ENCODE measurements at regions not wholly inside any gene's neighbourhood (a gene's known extent, or its start where the extent isn't known, plus 50 kb on each side); places are given as distances from the start of the nearest gene placed in this dataset.
"Not testable (repeated sequence)": the region's sequence is repeated elsewhere in the genome, so short reads cannot be mapped to it uniquely, and the experiment has no call there.

- H3K9ac ChIP-seq (ENCODE audit: low read length) = no peak overlapping the region
- DNase-seq = no peak
- H3K27ac ChIP-seq (ENCODE audit: low read length) = no peak overlapping the region
- no peak overlapping the region for H3K4me3 ChIP-seq (ENCODE audit: low read length)
- H3K9me3 ChIP-seq (replicated peaks; ENCODE audit: insufficient read depth, low read length) = no peaks in the 10 kb centered on the region
- H3K9me2 ChIP-seq (replicated peaks; ENCODE audit: insufficient read depth, low read length) = no peaks in the 10 kb centered on the region
- H3K4me1 ChIP-seq (ENCODE audit: low read length) = no peaks in the 10 kb centered on the region
- no peak overlapping the region for H2AFZ ChIP-seq (ENCODE audit: low read length)
- H3F3A ChIP-seq (ENCODE audit: insufficient read depth, low read length) = no peaks in the 10 kb centered on the region
- H3K4me2 ChIP-seq (ENCODE audit: low read depth, low read length) = no peak overlapping the region
- no peaks in the 10 kb centered on the region for H4K20me1 ChIP-seq (ENCODE audit: insufficient read depth, low read length)
- TF ChIP-seq EZH2 (optimal IDR thresholded peaks at IDR 0.05; ENCODE audit: low read depth, low read length) (no peak), CTCF (IDR thresholded peaks at IDR 0.05; ENCODE audit: low read length) (no peak), EZH2phosphoT487 (IDR thresholded peaks at IDR 0.05; ENCODE audit: low read length) (no peak)
- H3K27me3 ChIP-seq (replicated peaks; ENCODE audit: insufficient read depth, low read length) = no peaks in the 10 kb centered on the region
- H3K79me2 ChIP-seq (ENCODE audit: low read length) = no peaks in the 10 kb centered on the region
- no peaks in the 10 kb centered on the region for H3K36me3 ChIP-seq (replicated peaks; ENCODE audit: insufficient read depth, low read length)
Observed at GRCh38 chr11:123349382-123349781, 80.7 kb upstream of the GRAMD1B start.

DNA sequence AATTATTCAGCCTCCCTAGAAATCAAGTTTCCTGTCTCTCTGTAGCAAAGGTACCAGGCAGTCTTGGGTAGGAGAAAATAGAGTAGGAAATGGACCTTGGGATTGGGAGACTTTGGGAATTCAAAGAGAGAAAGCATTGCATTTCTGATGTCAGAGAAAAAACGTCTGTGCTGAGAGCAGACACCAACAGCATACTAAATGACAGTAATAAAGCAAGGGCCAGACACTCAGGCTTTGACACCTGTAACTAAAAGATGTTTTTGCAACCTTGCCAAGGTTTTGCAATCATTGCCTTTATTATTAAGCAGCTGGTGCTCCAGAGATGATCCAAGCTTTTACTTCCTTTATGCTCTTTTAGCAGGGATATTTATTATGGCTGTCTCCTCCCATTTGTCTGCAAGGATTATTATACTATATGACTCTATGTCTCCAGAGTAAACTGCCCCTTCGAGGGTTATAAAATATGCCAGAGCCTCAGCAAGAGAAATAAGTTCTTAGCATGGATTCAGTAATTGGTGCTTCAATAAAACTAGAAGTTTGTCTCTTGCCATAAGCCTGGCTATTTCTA is 85.2 kb upstream of the GRAMD1B start:
- H3K4me2 ChIP-seq (ENCODE audit: low read depth, low read length) = no peak overlapping the region
- H3K9me3 ChIP-seq (replicated peaks; ENCODE audit: insufficient read depth, low read length) = no peaks in the 10 kb centered on the region
- H3K27me3 ChIP-seq (replicated peaks; ENCODE audit: insufficient read depth, low read length) = no peaks in the 10 kb centered on the region
- H3K4me1 ChIP-seq (ENCODE audit: low read length) = no peaks in the 10 kb centered on the region
- H3K4me3 ChIP-seq (ENCODE audit: low read length) = no peak overlapping the region
- TF ChIP-seq EZH2phosphoT487 (IDR thresholded peaks at IDR 0.05; ENCODE audit: low read length) (no peak), CTCF (IDR thresholded peaks at IDR 0.05; ENCODE audit: low read length) (no peak), EZH2 (optimal IDR thresholded peaks at IDR 0.05; ENCODE audit: low read depth, low read length) (no peak)
- H3F3A ChIP-seq (ENCODE audit: insufficient read depth, low read length) = no peaks in the 10 kb centered on the region
- no peak for DNase-seq
- H3K79me2 ChIP-seq (ENCODE audit: low read length) = no peaks in the 10 kb centered on the region
- no peaks in the 10 kb centered on the region for H3K9me2 ChIP-seq (replicated peaks; ENCODE audit: insufficient read depth, low read length)
- no peak overlapping the region for H3K27ac ChIP-seq (ENCODE audit: low read length)
- H3K9ac ChIP-seq (ENCODE audit: low read length) = no peak overlapping the region
- H2AFZ ChIP-seq (ENCODE audit: low read length) = no peak overlapping the region
- H4K20me1 ChIP-seq (ENCODE audit: insufficient read depth, low read length) = no peaks in the 10 kb centered on the region
- H3K36me3 ChIP-seq (replicated peaks; ENCODE audit: insufficient read depth, low read length) = no peaks in the 10 kb centered on the region

- not testable (repeated sequence) for H3K79me2 ChIP-seq (ENCODE audit: low read length); H3K9me2 ChIP-seq (replicated peaks; ENCODE audit: insufficient read depth, low read length); H4K20me1 ChIP-seq (ENCODE audit: insufficient read depth, low read length); H3K4me2 ChIP-seq (ENCODE audit: low read depth, low read length); H3K4me1 ChIP-seq (ENCODE audit: low read length); H3K27ac ChIP-seq (ENCODE audit: low read length); H3K4me3 ChIP-seq (ENCODE audit: low read length); H3K27me3 ChIP-seq (replicated peaks; ENCODE audit: insufficient read depth, low read length); H2AFZ ChIP-seq (ENCODE audit: low read length); H3K9ac ChIP-seq (ENCODE audit: low read length); H3F3A ChIP-seq (ENCODE audit: insufficient read depth, low read length); DNase-seq; H3K36me3 ChIP-seq (replicated peaks; ENCODE audit: insufficient read depth, low read length); H3K9me3 ChIP-seq (replicated peaks; ENCODE audit: insufficient read depth, low read length)
Observed at GRCh38 chr11:123344188-123344587, 85.9 kb upstream of the GRAMD1B start.

GRCh38 chr11:123338997-123339752 is 90.9 kb upstream of the GRAMD1B start:
- no peak overlapping the region for H3K9ac ChIP-seq (ENCODE audit: low read length)
- no peak overlapping the region for H3K27ac ChIP-seq (ENCODE audit: low read length)
- no peaks in the 10 kb centered on the region for H3K36me3 ChIP-seq (replicated peaks; ENCODE audit: insufficient read depth, low read length)
- H3K27me3 ChIP-seq (replicated peaks; ENCODE audit: insufficient read depth, low read length) = no peaks in the 10 kb centered on the region
- no peaks in the 10 kb centered on the region for H3K4me1 ChIP-seq (ENCODE audit: low read length)
- no peak overlapping the region for H3K4me2 ChIP-seq (ENCODE audit: low read depth, low read length)
- no peaks in the 10 kb centered on the region for H4K20me1 ChIP-seq (ENCODE audit: insufficient read depth, low read length)
- H3K79me2 ChIP-seq (ENCODE audit: low read length) = no peaks in the 10 kb centered on the region
- no peak overlapping the region for H2AFZ ChIP-seq (ENCODE audit: low read length)
- H3K4me3 ChIP-seq (ENCODE audit: low read length) = no peak overlapping the region
- H3F3A ChIP-seq (ENCODE audit: insufficient read depth, low read length) = no peaks in the 10 kb centered on the region
- DNase-seq = no peak
- H3K9me2 ChIP-seq (replicated peaks; ENCODE audit: insufficient read depth, low read length) = no peaks in the 10 kb centered on the region
- TF ChIP-seq CTCF (IDR thresholded peaks at IDR 0.05; ENCODE audit: low read length) = no peak
- no peak for TF ChIP-seq EZH2phosphoT487 (IDR thresholded peaks at IDR 0.05; ENCODE audit: low read length)
- no peak for TF ChIP-seq EZH2 (optimal IDR thresholded peaks at IDR 0.05; ENCODE audit: low read depth, low read length)
- H3K9me3 ChIP-seq (replicated peaks; ENCODE audit: insufficient read depth, low read length) = no peaks in the 10 kb centered on the region

Data from MM.1S (cell line).